GM10266 (cell line): ENCODE measurements at regions not wholly inside any gene's neighbourhood (a gene's known extent, or its start where the extent isn't known, plus 50 kb on each side); places are given as distances from the start of the nearest gene placed in this dataset.
"Not testable (repeated sequence)": the region's sequence is repeated elsewhere in the genome, so short reads cannot be mapped to it uniquely, and the experiment has no call there.

Experiments
- DNase-seq: peaks from one replicate; pipeline ENCODE4 v3.0.0; 2012; ENCODE audit errors: extremely low spot score
- CTCF ChIP-seq: IDR thresholded peaks from 2 replicates; pipeline ENCODE4 v1.5.1; 2012; ENCODE audit warnings: mild to moderate bottlenecking, low read depth; ENCODE audit not compliant: control insufficient read depth, insufficient read depth; ENCODE audit errors: missing control alignments

- no peak for TF ChIP-seq CTCF
- peak; percentile 67 for DNase-seq
Observed at GRCh38 chr20:1803061-1803931, 91.9 kb upstream of the SIRPA start.

- DNase-seq, result peak; percentile 83
- TF ChIP-seq CTCF, result peak; percentile 84
Observed at GRCh38 chr20:1802385-1803060, 92.7 kb upstream of the SIRPA start.

GRCh38 chr20:1801929-1802306, 93.3 kb upstream of the SIRPA start:
- TF ChIP-seq CTCF, result no peak
- no peak for DNase-seq

GRCh38 chr20:1801225-1801928, 93.8 kb upstream of the SIRPA start:
- no peak for DNase-seq

GRCh38 chr20:1800777-1801176, 94.4 kb upstream of the SIRPA start:
- DNase-seq, result peak; percentile 43
- peak; percentile 10 for TF ChIP-seq CTCF

More at GRCh38 chr20:1801225-1801928, 93.8 kb upstream of the SIRPA start:
- TF ChIP-seq CTCF, result no peak

- DNase-seq, result no peak
- no peak for TF ChIP-seq CTCF
Observed at GRCh38 chr20:1800180-1800579, 95.0 kb upstream of the SIRPA start.

- DNase-seq, result not testable (repeated sequence)
Observed at GRCh38 chr20:1799746-1800145, 95.5 kb upstream of the SIRPA start.
